Stimulated activated CD8-positive, alpha-beta memory T cell treated with anti-CD3 and anti-CD28 coated beads, Interleukin-7, amount 100 ng/mL, for 24 hours (primary cell): ENCODE measurements at regions not wholly inside any gene's neighbourhood (a gene's known extent, or its start where the extent isn't known, plus 50 kb on each side); places are given as distances from the start of the nearest gene placed in this dataset.

Experiments used
- DNase-seq: peaks from one replicate; pipeline ENCODE4 v3.0.0-alpha.2; 2020; ENCODE audit warnings: low read depth

DNA sequence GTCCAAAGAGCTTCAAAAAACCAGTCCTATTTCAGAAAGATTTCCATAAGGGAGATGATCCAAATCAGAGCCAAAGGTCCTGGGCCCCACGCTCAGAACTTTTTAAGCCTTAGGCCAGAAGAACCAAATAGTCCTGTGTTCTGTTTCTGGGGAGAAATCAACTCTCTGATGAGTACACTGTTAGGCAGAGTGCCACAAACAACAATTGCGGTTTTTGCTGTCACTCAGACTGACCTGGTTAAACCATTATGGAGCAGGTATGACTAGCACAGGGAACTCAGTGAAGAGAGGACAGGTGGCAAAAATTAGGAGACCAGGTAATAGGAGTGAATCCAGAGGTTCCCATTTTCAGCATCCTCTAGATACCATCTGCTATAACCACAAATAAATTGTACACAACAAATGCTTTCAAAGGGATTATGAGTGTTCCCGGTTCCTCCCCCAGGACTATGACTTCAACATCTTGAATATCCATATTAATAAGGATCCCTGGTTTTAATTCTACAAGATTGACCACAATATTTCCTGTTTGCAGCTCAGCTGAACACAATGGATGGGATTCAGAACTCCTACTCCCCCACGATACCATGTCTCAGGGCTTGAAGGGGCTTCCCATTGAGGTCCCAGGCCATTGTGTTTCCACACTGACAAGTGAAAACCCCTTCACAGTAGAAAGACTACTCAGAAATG lies 52.1 kb upstream of the FREM1 start:
- DNase-seq, result no peak

DNA sequence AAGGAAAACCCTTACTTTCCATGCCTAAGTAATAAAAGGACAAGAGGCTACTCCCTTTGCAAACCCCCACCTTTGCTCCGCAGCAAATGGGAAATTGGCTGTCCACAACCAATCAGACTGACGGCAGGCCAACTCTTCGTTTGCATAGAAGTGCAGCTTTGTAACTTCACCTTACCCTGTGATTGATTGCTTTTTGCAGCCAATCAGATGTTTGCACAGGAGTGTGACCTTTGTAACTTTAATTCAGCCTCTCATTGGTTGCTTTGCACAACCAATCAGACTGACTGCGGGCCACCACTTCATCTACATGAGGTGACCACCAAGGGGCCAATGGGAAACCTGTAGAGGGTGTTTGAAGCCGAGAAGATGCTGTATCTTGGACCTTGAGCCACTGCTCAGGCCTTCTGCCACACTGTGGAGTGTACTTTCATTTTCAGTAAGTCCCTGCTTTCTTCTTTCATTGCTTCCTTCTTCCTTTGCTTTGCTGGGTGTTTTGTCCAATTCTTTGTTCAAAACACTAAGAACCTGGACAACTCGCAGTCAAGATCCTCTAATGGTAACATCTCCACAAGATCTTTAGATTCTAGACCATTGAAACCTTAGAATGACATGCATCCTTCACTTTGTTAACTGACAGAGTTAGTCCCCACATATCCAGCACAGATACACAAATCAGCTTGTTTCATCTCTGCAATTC lies 51.3 kb upstream of the FREM1 start:
- no peak for DNase-seq

GRCh38 chr9:14960881-14961280 lies 50.7 kb upstream of the FREM1 start:
- DNase-seq, result no peak
